Kidney tubule cell (primary cell): ENCODE measurements at regions not wholly inside any gene's neighbourhood (a gene's known extent, or its start where the extent isn't known, plus 50 kb on each side); places are given as distances from the start of the nearest gene placed in this dataset.
"Not testable (repeated sequence)": the region's sequence is repeated elsewhere in the genome, so short reads cannot be mapped to it uniquely, and the experiment has no call there.

Experiments used
- DNase-seq: peaks from one replicate; pipeline ENCODE4 v3.0.0-alpha.2; 2018; ENCODE audit warnings: low spot score

DNA sequence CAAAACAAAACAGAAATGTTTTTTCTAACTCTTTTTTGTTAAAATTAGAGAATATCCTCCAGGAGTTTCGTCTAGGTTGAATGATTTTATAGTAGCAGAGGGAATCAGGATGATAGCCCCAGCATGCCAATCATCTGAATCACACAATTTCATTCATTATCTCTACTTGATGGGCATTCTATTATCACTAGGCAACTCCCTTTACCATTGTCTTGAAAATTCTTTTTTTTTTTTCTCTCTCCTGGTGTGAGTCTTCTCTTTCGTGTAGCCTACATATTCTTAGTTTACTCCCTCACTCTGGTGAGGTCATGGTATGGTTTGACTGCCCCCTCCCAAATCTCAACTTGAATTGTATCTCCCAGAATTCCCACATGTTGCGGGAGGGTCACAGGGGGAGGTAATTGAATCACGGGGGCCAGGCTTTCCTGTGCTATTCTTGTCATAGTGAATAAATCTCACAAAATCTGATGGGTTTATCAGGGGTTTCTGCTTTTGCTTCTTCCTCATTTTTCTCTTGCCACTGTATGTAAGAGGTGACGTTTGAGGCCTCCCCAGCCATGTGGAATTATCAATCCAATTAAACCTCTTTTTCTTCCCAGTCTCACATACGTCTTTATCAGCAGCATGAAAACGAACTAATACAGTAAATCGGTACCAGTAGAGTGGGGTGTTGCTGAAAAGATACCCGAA, 105.0 kb downstream of the OTUD1 start:
- peak; percentile 57 for DNase-seq

DNA sequence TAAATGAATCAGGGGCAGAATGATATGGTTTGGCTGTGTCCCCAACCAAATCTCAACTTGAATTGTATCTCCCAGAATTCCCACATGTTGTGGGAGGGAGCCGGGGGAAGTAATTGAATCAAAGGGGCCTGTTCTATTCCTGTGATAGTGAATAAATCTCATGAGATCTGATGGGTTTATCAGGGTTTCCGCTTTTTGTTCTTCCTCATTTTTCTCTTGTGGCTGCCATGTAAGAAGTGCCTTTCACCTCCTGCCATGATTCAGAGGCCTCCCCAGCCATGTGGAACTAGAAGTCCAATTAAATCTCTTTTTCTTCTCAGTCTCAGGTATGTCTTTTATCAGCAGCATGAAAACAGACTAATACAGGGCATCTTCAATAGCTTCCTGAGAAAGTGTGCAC, 107.0 kb downstream of the OTUD1 start:
- DNase-seq = not testable (repeated sequence)

DNA sequence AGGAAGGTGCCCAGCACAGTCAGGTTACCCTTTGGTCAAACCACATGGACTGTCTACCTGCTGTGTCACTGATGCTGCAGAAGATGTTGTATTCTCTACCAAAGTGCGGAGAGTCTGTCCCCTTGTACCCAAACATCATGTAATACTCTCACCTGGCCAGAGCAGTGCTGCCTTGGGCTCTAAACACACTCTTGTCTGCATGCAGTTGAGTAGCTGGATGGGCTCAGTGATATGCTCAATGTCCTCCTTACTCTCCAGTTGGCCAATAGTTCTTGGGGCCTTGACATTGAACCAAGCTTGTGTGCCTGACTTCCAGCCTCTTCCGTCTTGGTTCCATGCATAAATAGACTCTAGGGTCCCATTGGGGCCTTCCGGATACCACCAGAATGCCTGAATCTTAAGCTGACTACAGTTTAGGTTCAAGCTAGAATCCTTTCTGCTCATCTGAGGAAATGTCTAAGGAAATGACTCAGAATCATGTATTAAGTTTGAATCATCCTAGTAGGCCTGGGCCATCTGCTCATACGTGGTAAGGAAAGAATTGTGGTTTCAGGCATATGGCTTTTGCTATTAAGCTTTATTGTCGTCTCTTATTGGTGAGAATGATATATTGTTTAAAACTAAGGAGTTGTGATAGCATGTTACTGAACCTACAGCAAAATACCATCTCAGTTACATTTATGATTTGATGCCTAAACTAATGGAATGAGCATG, 118.0 kb downstream of the OTUD1 start:
- DNase-seq = peak; percentile 67

DNA sequence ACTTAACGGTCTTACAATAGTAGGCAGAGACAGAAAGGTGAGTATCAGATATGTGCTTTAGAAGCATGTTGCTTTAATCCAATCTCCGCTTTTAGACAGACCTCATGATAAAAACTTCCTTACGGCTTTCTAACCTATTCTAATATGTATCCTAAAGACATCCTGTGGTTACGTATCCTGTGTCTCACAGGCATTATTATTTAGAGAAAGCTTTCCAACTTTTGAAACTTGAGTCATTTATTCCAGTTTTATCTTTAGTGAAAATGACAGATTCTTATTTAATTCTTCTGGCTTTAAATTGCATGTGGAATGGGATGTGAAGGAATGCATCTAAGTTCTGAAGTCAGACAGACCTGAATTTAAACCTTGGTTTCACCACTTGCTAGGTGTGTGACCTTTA, 118.9 kb downstream of the OTUD1 start:
- no peak for DNase-seq

DNA sequence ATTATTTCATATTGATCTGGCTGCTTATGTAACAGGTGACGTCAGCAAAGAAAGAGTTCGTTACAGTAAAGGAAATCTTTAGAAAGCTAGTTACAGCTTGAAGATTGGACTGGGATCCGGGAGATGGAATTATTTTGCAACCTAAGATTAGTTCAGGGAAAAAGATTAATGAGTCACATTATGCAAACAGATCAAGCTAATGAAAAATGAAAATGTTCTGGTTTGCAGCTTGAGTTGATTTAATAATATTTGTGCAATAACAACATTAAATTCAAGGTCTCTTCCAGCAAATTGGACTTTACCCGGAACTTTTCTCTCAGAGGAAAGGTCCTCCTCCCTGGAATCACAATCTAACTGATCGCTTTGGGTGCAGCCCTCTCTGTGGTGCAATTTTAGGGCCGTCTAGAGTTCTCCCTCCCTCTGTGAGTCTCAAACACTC, 119.5 kb downstream of the OTUD1 start:
- DNase-seq = no peak

DNA sequence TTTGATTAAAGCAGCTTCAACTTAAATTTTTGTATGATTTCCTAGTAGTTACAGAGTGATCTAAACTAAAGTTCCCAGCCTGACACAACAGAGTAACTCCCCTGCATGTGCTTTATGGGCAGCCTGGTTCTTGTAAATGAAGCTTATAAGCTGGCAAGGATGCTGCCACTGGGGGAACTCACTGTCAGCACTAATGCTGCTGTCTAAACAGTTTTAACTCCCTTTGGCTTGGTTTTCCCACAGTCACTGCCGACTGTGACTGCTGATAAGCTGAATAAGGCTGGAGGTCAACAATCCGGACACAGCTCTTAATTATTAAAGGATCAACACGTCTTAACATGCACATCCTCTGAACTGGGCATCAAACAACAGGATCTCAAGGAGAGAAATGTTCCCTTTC, 130.1 kb downstream of the OTUD1 start:
- DNase-seq = no peak

DNA sequence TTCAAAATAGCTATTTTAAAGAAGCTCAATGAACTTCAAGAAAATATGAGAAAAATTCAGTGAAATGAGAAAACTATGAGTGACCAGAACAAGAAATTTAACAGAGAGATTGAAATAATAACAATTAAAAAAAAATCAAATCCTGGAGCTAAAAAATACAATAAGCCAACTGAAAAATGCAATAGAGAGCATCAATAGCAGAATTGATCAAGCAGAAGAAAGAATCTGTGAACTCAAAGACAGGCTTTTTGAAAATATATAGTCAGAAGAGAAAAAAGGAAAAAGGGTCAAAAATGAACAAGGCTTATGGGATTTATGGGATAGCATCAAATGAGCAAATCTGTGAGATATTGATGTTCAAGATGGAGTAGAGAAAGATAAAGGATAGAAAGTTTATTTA, 133.0 kb downstream of the OTUD1 start:
- DNase-seq = no peak

DNA sequence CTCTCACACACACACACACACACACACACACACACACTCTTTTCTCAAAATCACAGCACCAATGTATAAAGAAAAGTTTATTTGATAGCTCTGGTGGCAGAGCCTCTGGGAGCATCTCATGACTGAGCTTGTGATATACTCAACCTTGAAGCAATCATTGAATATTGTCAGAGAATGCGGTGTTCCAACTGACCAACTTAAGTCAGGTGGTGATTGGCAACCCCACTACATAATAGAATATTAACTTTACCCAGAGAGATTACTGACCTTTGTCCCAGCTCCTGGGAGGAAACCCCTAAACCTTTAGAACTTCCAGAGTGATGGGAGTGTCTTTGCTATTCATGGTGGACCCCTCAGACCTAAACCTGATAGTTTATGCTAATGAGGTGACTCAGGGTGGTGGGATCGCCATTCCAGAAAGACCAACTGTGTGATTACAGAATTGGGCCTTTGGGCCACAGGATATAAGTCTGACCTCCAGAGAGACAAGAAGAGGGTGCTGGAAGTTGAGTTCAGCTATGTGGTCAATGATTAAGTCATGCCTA, 143.1 kb downstream of the OTUD1 start:
- DNase-seq = peak; percentile 55

DNA sequence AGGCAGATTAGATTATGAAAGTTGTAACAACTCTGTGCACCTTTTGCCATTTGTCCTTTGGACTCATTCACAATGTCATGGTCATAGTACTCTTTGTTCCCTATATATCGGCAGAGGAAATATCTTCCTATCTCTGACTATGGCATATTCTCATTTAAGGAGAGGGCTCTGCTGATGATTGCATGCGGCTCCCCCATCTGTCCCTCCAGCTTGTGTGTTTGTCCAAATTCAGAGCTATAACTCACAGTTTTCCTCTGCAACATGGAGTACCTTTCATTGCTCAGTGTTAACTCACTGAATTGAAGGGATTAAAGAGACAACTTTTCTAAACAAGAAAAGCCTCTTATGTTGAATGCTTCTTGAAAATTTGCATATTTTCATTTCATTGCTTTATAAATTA, 145.5 kb downstream of the OTUD1 start:
- no peak for DNase-seq

DNA sequence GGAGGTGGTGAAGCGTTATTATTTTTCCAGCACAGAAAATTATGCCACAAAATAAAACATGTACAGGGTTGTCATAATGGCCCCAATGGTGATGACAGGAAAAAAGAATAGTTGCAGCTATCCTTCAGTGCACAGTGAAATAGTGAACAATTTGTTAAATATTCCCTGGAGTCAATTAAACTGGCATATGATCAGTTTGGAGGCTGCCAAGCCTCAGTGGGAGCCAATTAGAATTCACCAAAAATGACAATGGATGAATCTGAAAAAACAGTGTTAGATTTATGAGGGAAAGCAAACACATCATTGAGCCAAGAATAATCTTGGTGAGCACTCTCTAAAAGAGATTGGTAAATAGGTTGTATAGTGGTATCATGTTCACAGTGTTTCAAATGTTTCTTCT, 146.3 kb downstream of the OTUD1 start:
- no peak for DNase-seq

DNA sequence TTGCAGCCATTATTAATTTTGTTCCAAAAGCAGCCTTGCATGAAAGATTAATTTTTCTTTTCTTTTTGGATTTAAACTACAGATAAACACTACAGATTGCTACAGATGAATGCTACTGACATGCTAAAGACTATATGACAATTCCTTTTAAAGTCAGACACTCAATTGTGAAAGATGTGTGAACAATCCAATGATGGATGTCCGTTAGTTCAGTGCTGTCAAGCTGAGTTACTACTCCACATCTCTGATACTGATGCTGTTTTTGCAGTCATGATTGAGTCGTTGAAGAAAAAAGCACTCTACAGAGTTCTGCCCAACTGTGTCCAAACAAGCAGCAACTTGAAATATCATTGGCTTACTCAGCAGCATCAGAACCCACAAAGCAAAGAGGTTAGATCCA, 146.8 kb downstream of the OTUD1 start:
- DNase-seq = no peak

DNA sequence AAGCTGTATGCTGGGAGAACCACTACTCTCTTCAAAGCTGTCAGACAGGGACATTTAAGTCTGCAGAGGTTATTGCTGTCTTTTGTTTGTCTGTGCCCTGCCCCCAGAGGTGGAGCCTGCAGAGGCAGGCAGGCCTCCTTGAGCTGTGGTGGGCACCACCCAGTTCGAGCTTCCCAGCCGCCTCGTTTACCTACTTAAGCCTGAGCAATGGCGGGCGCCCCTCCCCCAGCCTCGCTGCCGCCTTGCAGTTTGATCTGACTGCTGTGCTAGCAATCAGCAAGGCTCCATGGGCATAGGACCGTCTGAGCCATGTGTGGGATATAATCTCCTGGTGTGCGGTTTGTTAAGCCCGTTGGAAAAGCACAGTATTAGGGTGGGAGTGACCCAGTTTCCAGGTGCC, 156.4 kb downstream of the OTUD1 start:
- DNase-seq = not testable (repeated sequence)

DNA sequence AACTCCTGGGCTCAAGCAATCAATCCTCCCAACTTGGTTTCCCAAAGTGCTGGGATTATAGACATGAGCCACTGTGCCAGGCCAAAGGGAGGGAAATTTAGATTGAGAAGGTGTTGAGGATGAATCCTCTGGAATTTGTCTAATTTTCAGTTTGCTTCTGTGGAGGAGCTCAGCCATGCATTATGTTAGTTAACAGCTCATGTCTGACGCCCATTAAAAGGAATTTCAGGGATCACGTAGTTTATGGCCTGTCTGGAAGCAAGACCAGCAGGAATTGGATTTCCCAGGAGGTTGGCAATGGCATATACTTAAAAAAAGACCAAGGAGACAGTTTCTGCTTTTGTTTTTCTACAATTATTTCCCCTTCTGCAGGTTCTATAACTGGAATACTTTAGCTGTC, 165.7 kb downstream of the OTUD1 start:
- peak; percentile 85 for DNase-seq

DNA sequence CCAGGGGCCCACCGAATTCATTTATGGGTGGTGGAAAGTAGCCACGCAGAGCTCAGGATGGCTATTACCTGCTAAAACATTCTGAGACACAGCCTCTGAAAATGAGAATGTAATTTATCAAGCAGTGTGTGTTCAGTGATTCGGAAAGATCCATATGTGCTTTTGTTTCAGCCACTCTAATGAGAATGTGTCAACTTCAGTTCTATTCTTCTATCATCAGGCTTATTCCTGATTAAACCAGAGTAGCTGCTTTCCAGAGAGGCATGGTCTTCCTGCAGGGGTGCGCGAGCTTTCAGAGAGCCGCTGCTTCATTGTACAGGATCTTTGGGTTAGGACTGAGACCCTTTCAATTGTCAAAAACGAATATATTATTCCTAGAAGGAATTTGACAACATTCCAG, 167.6 kb downstream of the OTUD1 start:
- no peak for DNase-seq

DNA sequence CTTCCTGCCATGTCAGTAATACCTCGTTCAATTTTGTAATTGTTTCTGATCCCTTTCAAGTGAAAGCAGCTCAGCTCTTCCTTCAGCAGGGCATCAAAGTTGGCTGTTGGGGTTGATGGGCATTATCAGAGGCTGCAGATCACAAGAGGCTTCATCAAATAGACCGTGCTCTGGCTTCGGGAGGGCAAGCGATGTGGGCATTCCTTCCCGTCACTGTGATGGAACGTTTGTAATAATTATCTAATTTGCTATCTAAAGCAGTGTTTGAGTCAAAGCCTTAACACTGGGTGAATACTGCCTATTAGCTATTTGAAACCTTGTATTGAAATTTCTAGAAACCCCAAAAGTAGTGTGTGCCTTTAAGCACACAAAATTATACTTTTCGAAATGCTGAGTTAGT, 170.1 kb downstream of the OTUD1 start:
- DNase-seq = peak; percentile 60

DNA sequence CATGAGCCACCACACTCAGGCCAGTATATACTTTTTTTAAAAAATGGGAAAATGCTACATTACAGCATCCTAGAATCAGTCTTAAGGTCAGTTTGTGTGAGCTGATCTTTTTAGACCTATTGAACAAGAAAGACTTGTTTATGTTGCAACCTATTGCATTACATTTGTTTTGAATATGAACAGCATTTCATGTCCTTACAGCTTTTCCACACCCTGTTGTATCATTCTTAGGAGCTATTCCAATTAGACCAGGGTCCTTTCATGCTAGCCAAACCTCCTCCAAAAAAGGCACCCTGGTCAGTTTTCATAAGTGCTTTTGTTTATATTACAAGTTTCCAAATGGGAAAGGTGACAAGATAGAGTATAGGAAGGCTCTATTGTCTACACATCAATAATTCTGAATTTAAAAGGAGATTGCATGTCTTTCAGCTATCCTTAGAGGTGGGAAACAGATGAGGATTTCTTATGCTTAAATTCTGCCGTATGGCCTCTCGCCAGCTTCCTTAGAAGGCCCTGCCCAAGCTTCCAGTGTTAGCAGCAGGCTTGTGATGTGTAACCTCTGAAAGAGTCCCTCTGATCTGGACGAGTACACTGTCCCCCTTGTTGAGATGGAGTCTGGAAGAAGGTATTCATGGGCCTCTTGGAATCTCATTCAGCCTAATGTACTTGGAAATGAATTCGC, 171.9 kb downstream of the OTUD1 start:
- no peak for DNase-seq

DNA sequence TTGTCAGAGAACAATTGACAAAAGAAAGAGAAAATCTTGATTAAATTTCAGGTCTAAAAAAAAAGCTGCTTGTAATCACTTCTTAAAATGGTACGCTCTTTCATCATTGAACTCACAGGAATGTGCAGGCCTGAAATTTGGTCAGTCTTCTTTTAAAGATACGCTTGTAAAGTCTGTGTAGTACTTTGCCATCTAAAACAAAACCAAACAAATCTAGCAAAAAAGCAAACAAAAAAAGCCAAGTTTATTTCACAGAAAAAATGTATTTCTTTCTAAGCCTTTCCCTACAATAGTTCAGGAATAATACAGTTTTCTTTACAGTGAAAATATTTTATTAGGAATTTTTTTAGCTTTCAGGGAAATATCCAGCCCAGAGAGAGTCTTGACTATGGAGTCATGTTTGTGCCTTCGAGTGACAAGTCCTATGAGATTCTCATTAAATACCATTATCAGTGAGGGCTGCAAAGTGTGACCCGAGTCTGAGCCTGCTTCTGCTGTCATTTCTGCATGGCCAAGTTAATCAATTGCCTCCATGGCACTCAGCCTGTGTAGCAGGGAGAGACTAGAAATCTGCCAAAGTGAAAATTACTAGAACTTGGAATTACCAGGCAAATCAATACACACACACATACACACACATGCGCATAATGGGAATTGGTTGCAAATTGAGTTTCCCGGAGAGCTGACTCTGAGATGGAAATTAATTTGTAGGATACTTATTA, 172.6 kb downstream of the OTUD1 start:
- DNase-seq = no peak

DNA sequence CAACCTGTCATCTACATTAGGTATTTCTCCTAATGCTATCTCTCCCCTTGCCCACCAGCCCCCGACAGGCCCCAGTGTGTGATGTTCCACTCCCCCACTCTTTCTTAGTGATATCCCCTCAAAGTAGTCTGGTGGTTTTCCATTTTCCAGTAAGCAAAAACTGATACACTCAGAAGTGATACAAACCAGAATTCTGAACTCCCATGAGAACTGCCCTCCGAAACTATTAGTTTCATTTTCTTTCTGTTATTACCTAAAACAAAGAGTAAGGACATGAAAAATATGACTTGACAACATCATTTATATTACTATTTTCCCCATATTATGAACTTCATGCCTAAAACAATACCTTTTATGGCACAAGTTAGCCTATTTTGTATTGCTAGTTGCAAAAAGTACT, 175.0 kb downstream of the OTUD1 start:
- DNase-seq = no peak

DNA sequence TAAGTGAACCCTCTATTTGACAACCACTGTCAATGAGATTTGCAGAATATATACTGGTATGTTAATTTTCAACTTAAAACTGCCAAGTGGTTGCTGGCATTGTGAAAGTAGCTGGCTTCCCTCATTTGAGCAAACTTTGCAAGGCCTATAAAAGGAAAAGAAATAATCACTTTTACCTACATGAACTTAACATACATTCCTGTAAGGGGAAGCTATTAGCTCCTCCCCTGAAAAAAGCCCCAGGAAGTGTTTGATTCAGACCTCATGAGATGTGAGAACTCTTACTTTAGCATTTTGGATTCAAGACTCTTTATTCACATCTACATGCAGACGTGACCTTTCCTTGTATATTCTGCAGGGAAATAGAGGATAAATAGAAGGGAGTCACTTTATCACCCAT, 175.6 kb downstream of the OTUD1 start:
- no peak for DNase-seq

DNA sequence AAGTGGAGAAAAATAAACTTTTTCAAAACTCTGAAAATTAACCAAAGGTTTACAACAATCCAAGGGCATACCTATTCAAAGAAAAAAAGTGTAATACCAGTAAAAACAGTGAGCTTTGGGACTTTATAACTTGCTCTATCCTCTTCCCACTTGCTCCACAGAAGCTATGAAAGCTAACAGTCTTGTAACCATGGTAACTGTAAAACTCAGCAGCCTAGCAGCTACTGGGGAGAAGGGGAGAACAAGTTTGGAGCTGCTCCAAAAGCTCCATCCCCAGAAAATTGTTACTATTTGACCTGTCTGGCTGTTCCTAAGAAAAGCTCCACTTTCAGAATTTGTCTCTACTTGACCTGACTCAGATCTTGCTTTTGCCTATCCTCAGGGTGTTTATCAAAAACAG, 191.5 kb downstream of the OTUD1 start:
- DNase-seq = peak; percentile 30

DNA sequence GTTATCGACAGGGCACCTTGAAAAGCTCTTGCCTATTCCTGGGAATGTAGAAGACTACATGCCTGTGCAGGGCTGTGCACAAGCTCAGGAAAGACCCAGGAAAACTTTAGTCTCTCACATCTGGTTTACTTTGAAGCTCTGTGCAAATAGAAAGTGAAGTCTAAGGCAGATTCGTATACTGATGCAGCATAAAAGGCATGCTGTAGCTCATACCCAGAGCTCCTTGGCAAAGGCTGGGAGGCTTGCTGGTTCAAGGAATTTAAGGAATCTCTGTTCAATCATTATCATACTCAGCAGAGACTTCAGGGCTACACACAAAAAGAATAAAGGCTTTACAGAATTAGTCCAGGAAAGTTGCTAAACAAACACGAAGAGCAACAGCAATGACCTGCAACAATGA, 192.0 kb downstream of the OTUD1 start:
- DNase-seq = peak; percentile 88

DNA sequence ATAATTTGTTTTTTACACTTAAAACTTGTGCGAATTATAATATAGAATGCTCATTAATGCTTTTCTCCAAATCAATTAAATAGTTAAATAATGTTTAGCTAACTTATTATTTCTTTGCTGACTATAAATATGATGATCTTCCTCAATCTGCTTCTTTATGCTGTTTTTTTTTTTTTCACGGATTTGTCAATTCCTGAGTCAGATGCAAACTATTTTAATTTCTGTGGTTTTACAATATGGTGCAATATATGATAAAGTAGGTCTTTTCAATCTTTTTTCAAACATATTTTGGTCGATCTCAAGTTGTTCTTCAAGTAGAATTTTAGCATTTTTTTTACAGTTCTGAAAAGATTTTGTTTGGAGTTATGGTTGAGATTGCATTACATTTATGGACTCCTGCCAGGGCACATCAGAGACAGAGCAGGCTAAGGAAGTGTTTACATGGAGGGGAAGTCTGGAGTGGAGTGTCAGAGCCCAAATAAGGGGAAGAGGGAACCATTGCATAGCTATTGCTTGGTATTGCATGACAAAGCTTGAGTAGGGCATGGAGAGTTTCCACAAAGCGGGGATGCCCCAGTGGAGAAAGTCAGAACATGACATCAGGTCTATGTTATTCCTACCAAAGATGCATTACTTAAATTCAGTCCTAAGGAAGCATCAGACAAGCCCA, 204.4 kb downstream of the OTUD1 start:
- peak; percentile 37 for DNase-seq
